H9 (cell line): ENCODE measurements at regions not wholly inside any gene's neighbourhood (a gene's known extent, or its start where the extent isn't known, plus 50 kb on each side); places are given as distances from the start of the nearest gene placed in this dataset.

Source experiments
- DNase-seq: peaks from one replicate; pipeline ENCODE4 v3.0.0-alpha.2; 2017
- H2AFZ ChIP-seq: one replicate; pipeline ENCODE4 v1.6.1; 2013; ENCODE audit warnings: mild to moderate bottlenecking, low read length, control low read depth, moderate library complexity
- H2AK5ac ChIP-seq: 2 replicates; pipeline ENCODE4 v1.6.1; 2013; ENCODE audit warnings: low read length, control low read depth, mixed read lengths; ENCODE audit not compliant: insufficient read length
- H2BK120ac ChIP-seq: one replicate; pipeline ENCODE4 v1.6.1; 2013; ENCODE audit warnings: low read depth, mild to moderate bottlenecking, low read length, control low read depth, inconsistent platforms; ENCODE audit not compliant: poor library complexity, severe bottlenecking
- H2BK12ac ChIP-seq: 2 replicates; pipeline ENCODE4 v1.6.1; 2013; ENCODE audit warnings: low read length, control low read depth, mixed read lengths, low read depth; ENCODE audit not compliant: insufficient read length
- H2BK15ac ChIP-seq: 2 replicates; pipeline ENCODE4 v1.6.1; 2013; ENCODE audit warnings: low read depth, low read length, control low read depth
- H2BK20ac ChIP-seq: one replicate; pipeline ENCODE4 v1.6.1; 2013; ENCODE audit warnings: low read depth, mild to moderate bottlenecking, low read length, control low read depth, inconsistent platforms; ENCODE audit not compliant: poor library complexity, severe bottlenecking
- H2BK5ac ChIP-seq: 2 replicates; pipeline ENCODE4 v1.6.1; 2013; ENCODE audit warnings: low read length, control low read depth, mixed read lengths; ENCODE audit not compliant: insufficient read length
- H3K14ac ChIP-seq: 2 replicates; pipeline ENCODE4 v1.6.1; 2013; ENCODE audit warnings: low read length, control low read depth; ENCODE audit not compliant: insufficient read depth
- H3K18ac ChIP-seq: 2 replicates; pipeline ENCODE4 v1.6.1; 2013; ENCODE audit warnings: low read depth, mild to moderate bottlenecking, mixed read lengths, low read length, control low read depth; ENCODE audit not compliant: insufficient read length
- H3K23ac ChIP-seq: 2 replicates; pipeline ENCODE4 v1.6.1; 2013; ENCODE audit warnings: low read length, control low read depth, mixed read lengths, low read depth; ENCODE audit not compliant: insufficient read length
- H3K23me2 ChIP-seq: 2 replicates; pipeline ENCODE4 v1.6.1; 2013; ENCODE audit warnings: low read depth, mild to moderate bottlenecking, mixed read lengths, low read length, control low read depth; ENCODE audit not compliant: insufficient read length, poor library complexity, severe bottlenecking
- H3K27ac ChIP-seq: 2 replicates; pipeline ENCODE4 v1.5.1; 2013; ENCODE audit warnings: low read length, control low read depth, mixed read lengths, low read depth; ENCODE audit not compliant: insufficient read length
- H3K27me3 ChIP-seq: 2 replicates; pipeline ENCODE4 v1.6.1; 2013; ENCODE audit warnings: low read length, control low read depth, inconsistent platforms; ENCODE audit not compliant: insufficient read depth
- H3K4ac ChIP-seq: 2 replicates; pipeline ENCODE4 v1.6.1; 2013; ENCODE audit warnings: low read depth, mild to moderate bottlenecking, control low read depth, inconsistent platforms, low read length, moderate library complexity
- H3K4me1 ChIP-seq: 2 replicates; pipeline ENCODE4 v1.6.1; 2013; ENCODE audit warnings: low read length, control low read depth, inconsistent platforms; ENCODE audit not compliant: insufficient read depth
- H3K4me2 ChIP-seq: 2 replicates; pipeline ENCODE4 v1.6.1; 2013; ENCODE audit warnings: low read length, control low read depth, mixed read lengths; ENCODE audit not compliant: insufficient read length, insufficient read depth
- H3K56ac ChIP-seq: 2 replicates; pipeline ENCODE4 v1.6.1; 2013; ENCODE audit warnings: low read depth, mild to moderate bottlenecking, mixed read lengths, low read length, control low read depth; ENCODE audit not compliant: insufficient read length
- H3K79me1 ChIP-seq: 2 replicates; pipeline ENCODE4 v1.6.1; 2013; ENCODE audit warnings: low read depth, mild to moderate bottlenecking, moderate library complexity, low read length, control low read depth, inconsistent platforms; ENCODE audit not compliant: insufficient read depth, poor library complexity, severe bottlenecking
- H3K79me2 ChIP-seq: 2 replicates; pipeline ENCODE4 v1.6.1; 2013; ENCODE audit warnings: low read length, control low read depth, inconsistent platforms; ENCODE audit not compliant: insufficient read depth
- H3K9ac ChIP-seq: 2 replicates; pipeline ENCODE4 v1.6.1; 2013; ENCODE audit warnings: low read length, control low read depth, mixed read lengths; ENCODE audit not compliant: insufficient read length; ENCODE audit errors: extremely low read depth
- H3K9me3 ChIP-seq: one replicate; pipeline ENCODE4 v1.6.1; 2013; ENCODE audit warnings: low read depth, low read length, inconsistent platforms; ENCODE audit not compliant: control insufficient read depth
- H3T11ph ChIP-seq: one replicate; pipeline ENCODE4 v1.6.1; 2013; ENCODE audit warnings: mild to moderate bottlenecking, low read length, control low read depth, inconsistent platforms
- H4K20me1 ChIP-seq: one replicate; pipeline ENCODE4 v1.6.1; 2013; ENCODE audit not compliant: control insufficient read depth, insufficient read length, insufficient read depth
- H4K5ac ChIP-seq: 2 replicates; pipeline ENCODE4 v1.6.1; 2013; ENCODE audit warnings: low read depth, mild to moderate bottlenecking, mixed read lengths, low read length, control low read depth; ENCODE audit not compliant: insufficient read length
- H4K8ac ChIP-seq: replicated peaks from 2 replicates; pipeline ENCODE4 v1.6.1; 2013; ENCODE audit warnings: low read length, control low read depth, mixed read lengths, low read depth; ENCODE audit not compliant: insufficient read length
- H4K91ac ChIP-seq: 2 replicates; pipeline ENCODE4 v1.6.1; 2013; ENCODE audit warnings: low read depth, mild to moderate bottlenecking, moderate library complexity, mixed read lengths, low read length, control low read depth; ENCODE audit not compliant: insufficient read length
- H3K27ac Mint-ChIP-seq, 3 experiments: 2 replicates in 2 of 3; 3 replicates in 1 of 3; pipeline ENCODE4 v1.8.0; 2020 to 2021; ENCODE audit warnings: mixed read lengths in 3 of 3, mild to moderate bottlenecking in 1 of 3, moderate library complexity in 1 of 3
- H3K27me3 Mint-ChIP-seq: 2 replicates; pipeline ENCODE4 v1.8.0; 2021; ENCODE audit warnings: low read depth, mild to moderate bottlenecking, moderate library complexity, mixed read lengths
- H3K36me3 Mint-ChIP-seq, 3 experiments: 2 replicates in 2 of 3; 3 replicates in 1 of 3; pipeline ENCODE4 v1.8.0; 2020 to 2021; ENCODE audit warnings: low read depth in 3 of 3, mixed read lengths in 3 of 3; ENCODE audit not compliant: insufficient read depth in 1 of 3
- H3K4me1 Mint-ChIP-seq, 2 experiments: 2 replicates each; pipeline ENCODE4 v1.8.0; 2020; ENCODE audit warnings: mixed read lengths in 2 of 2
- H3K4me3 Mint-ChIP-seq, 2 experiments: 2 replicates in 1 of 2; 3 replicates in 1 of 2; pipeline ENCODE4 v1.8.0; 2020 to 2021; ENCODE audit warnings: mild to moderate bottlenecking in 2 of 2, mixed read lengths in 2 of 2, moderate library complexity in 1 of 2
- H3K9me3 Mint-ChIP-seq, 2 experiments: 2 replicates in 1 of 2; 3 replicates in 1 of 2; pipeline ENCODE4 v1.8.0; 2020; ENCODE audit warnings: mild to moderate bottlenecking in 2 of 2, mixed read lengths in 2 of 2, moderate library complexity in 1 of 2
- WGBS: extraction: QIAGEN DNeasy Blood & Tissue Kit; methylation state at CpG from one replicate; pipeline ENCODE4 v1.1.7; 2013; ENCODE audit warnings: missing lambda C conversion rate, low lambda C conversion rate, mixed read lengths; ENCODE audit not compliant: insufficient read length; ENCODE audit errors: extremely low coverage; 5-methylcytosine and 5-hydroxymethylcytosine counted together
- TF ChIP-seq, protein P1 (sequence below): fragments of 200-600 bp; sonication (generic); conservative IDR thresholded peaks from 3 replicates; pipeline ENCODE4 v1.8.0; 2021; ENCODE audit warnings: antibody characterized with exemption, mild to moderate bottlenecking

DNA sequence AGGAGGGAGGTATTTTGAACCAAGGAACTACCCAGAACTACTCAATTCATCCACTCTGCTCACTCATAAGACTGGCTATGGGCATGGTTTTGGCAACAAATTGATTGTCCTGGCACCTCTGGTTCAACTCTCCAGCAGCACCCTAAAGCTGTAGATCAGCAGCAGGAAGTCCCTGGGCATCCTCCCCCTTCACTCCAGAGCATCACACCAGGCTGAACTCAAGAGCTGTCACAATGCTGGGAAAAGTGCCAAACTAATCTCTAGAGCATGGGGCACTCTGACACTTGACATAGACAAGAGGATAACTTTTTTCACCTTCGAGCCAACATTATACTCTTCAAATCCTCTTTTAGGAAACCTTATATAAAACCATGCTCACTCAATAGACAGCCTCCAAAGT, 154.1 kb upstream of the RBBP8 start:
- Histone ChIP-seq H2BK5ac (no peak overlapping the region), H4K8ac (no peak overlapping the region), H3K9me3 (no peaks in the 10 kb centered on the region), H3K27ac (no peak overlapping the region), H3K79me1 (no peaks in the 10 kb centered on the region), H3K9ac (no peak overlapping the region), H4K20me1 (no peaks in the 10 kb centered on the region), H4K5ac (no peak overlapping the region), H4K91ac (no peak overlapping the region), H2BK120ac (no peak overlapping the region), H3K56ac (no peak overlapping the region), H2AFZ (no peak overlapping the region), H3K23ac (no peak overlapping the region), H2AK5ac (no peak overlapping the region), H2BK20ac (no peak overlapping the region), H3K79me2 (no peaks in the 10 kb centered on the region), H2BK12ac (no peak overlapping the region), H3K27me3 (no peaks in the 10 kb centered on the region; the same call in 1 of the 2 replicates), H3K4ac (no peak overlapping the region), H3K23me2 (no peaks in the 10 kb centered on the region), H3K18ac (no peak overlapping the region), H3K14ac (no peak overlapping the region), H3K4me2 (no peak overlapping the region), H2BK15ac (no peak overlapping the region), H3T11ph (no peak overlapping the region), H3K4me1 (no peaks in the 10 kb centered on the region)
- Mint-ChIP-seq H3K36me3 (no peaks in the 10 kb centered on the region), H3K27me3 (peaks cover 6% of the 10 kb centered on the region; the same call in 1 of the 2 replicates), H3K4me1 (no peaks in the 10 kb centered on the region; a peak in 1 of 4 replicates), H3K4me3 (no peak overlapping the region), H3K27ac (no peak overlapping the region), H3K9me3 (no peaks in the 10 kb centered on the region)
- TF ChIP-seq, protein P1, sequence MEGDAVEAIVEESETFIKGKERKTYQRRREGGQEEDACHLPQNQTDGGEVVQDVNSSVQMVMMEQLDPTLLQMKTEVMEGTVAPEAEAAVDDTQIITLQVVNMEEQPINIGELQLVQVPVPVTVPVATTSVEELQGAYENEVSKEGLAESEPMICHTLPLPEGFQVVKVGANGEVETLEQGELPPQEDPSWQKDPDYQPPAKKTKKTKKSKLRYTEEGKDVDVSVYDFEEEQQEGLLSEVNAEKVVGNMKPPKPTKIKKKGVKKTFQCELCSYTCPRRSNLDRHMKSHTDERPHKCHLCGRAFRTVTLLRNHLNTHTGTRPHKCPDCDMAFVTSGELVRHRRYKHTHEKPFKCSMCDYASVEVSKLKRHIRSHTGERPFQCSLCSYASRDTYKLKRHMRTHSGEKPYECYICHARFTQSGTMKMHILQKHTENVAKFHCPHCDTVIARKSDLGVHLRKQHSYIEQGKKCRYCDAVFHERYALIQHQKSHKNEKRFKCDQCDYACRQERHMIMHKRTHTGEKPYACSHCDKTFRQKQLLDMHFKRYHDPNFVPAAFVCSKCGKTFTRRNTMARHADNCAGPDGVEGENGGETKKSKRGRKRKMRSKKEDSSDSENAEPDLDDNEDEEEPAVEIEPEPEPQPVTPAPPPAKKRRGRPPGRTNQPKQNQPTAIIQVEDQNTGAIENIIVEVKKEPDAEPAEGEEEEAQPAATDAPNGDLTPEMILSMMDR, result no peak
- no peak for DNase-seq
- no CpG with 5 or more reads among the region's 1 CpG for WGBS
